ENCODE measurements at regions not wholly inside any gene's neighbourhood (a gene's known extent, or its start where the extent isn't known, plus 50 kb on each side); places are given as distances from the start of the nearest gene placed in this dataset.

DNA sequence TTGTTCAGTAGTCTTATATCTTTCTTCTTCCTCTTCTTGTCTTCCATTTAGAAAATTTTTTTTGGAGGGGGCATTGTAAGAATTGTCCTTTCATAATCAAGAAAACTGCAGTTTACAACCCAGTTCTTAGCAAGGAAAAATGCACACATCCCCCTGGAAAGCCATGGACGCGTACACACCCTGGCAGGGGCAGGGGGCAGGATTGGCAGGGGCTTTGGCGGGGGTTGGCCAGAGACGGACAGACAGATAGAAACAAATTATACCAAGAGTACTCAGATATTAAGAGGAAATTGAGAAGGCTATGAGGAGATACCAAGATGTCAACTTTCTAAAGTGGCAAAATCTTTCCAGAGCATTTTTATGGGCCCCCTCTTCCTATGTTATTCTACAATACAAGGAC is 322.5 kb upstream of the CPXCR1 start:
- Histone ChIP-seq H3K79me2 (ENCODE audit: insufficient read depth, low read length) (no peaks in the 10 kb centered on the region), H3K4me1 (ENCODE audit: insufficient read depth, low read length, severe bottlenecking) (no peaks in the 10 kb centered on the region), H3K9me2 (ENCODE audit: low read depth, low read length) (no peaks in the 10 kb centered on the region), H3K4me3 (ENCODE audit: low read depth, low read length, poor library complexity, severe bottlenecking) (no peak overlapping the region), H3F3A (ENCODE audit: insufficient read depth, low read length) (no peaks in the 10 kb centered on the region), H4K20me1 (ENCODE audit: insufficient read depth, low read length) (no peaks in the 10 kb centered on the region), H3K9me3 (ENCODE audit: low read length) (no peaks in the 10 kb centered on the region), H3K27ac (ENCODE audit: low read depth, low read length, poor library complexity, severe bottlenecking) (no peak overlapping the region), H3K9ac (ENCODE audit: low read length) (no peak overlapping the region), H3K36me3 (ENCODE audit: insufficient read depth, low read length) (no peaks in the 10 kb centered on the region), H3K4me2 (ENCODE audit: low read length) (no peak overlapping the region), H3K27me3 (ENCODE audit: insufficient read depth, low read length) (no peaks in the 10 kb centered on the region), H2AFZ (ENCODE audit: low read length) (no peak overlapping the region)
- TF ChIP-seq, protein P1, sequence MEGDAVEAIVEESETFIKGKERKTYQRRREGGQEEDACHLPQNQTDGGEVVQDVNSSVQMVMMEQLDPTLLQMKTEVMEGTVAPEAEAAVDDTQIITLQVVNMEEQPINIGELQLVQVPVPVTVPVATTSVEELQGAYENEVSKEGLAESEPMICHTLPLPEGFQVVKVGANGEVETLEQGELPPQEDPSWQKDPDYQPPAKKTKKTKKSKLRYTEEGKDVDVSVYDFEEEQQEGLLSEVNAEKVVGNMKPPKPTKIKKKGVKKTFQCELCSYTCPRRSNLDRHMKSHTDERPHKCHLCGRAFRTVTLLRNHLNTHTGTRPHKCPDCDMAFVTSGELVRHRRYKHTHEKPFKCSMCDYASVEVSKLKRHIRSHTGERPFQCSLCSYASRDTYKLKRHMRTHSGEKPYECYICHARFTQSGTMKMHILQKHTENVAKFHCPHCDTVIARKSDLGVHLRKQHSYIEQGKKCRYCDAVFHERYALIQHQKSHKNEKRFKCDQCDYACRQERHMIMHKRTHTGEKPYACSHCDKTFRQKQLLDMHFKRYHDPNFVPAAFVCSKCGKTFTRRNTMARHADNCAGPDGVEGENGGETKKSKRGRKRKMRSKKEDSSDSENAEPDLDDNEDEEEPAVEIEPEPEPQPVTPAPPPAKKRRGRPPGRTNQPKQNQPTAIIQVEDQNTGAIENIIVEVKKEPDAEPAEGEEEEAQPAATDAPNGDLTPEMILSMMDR (IDR thresholded peaks at IDR 0.05; ENCODE audit: low read length) = no peak
- TF ChIP-seq EZH2 (IDR thresholded peaks at IDR 0.05; ENCODE audit: borderline replicate concordance, low read length) = no peak

- no peak overlapping the region for H2AFZ ChIP-seq (ENCODE audit: low read length)
- no peaks in the 10 kb centered on the region for H3K4me1 ChIP-seq (ENCODE audit: insufficient read depth, low read length, severe bottlenecking)
- no peaks in the 10 kb centered on the region for H3K9me2 ChIP-seq (ENCODE audit: low read depth, low read length)
- H3F3A ChIP-seq (ENCODE audit: insufficient read depth, low read length) = no peaks in the 10 kb centered on the region
- H3K9me3 ChIP-seq (ENCODE audit: low read length) = no peaks in the 10 kb centered on the region
- no peak overlapping the region for H3K27ac ChIP-seq (ENCODE audit: low read depth, low read length, poor library complexity, severe bottlenecking)
- TF ChIP-seq, protein P1 (IDR thresholded peaks at IDR 0.05; ENCODE audit: low read length) = peak; percentile 32; the same call in 1 of the 2 replicates
- no peak for TF ChIP-seq EZH2 (IDR thresholded peaks at IDR 0.05; ENCODE audit: borderline replicate concordance, low read length)
- no peaks in the 10 kb centered on the region for H3K27me3 ChIP-seq (ENCODE audit: insufficient read depth, low read length)
- no peaks in the 10 kb centered on the region for H3K36me3 ChIP-seq (ENCODE audit: insufficient read depth, low read length)
- H3K4me2 ChIP-seq (ENCODE audit: low read length) = no peak overlapping the region
- H3K9ac ChIP-seq (ENCODE audit: low read length) = no peak overlapping the region
- no peak overlapping the region for H3K4me3 ChIP-seq (ENCODE audit: low read depth, low read length, poor library complexity, severe bottlenecking)
- no peaks in the 10 kb centered on the region for H3K79me2 ChIP-seq (ENCODE audit: insufficient read depth, low read length)
- no peaks in the 10 kb centered on the region for H4K20me1 ChIP-seq (ENCODE audit: insufficient read depth, low read length)
These were observed 321.3 kb upstream of the CPXCR1 start for GRCh38 chrX:88425739-88426138.

- H3K9me3 ChIP-seq (ENCODE audit: low read length) = no peaks in the 10 kb centered on the region
- no peak overlapping the region for H3K4me3 ChIP-seq (ENCODE audit: low read depth, low read length, poor library complexity, severe bottlenecking)
- no peaks in the 10 kb centered on the region for H3K27me3 ChIP-seq (ENCODE audit: insufficient read depth, low read length)
- H3K9me2 ChIP-seq (ENCODE audit: low read depth, low read length) = no peaks in the 10 kb centered on the region
- H3K36me3 ChIP-seq (ENCODE audit: insufficient read depth, low read length) = no peaks in the 10 kb centered on the region
- no peak for TF ChIP-seq EZH2 (IDR thresholded peaks at IDR 0.05; ENCODE audit: borderline replicate concordance, low read length)
- TF ChIP-seq, protein P1 (IDR thresholded peaks at IDR 0.05; ENCODE audit: low read length) = no peak
- H3K79me2 ChIP-seq (ENCODE audit: insufficient read depth, low read length) = no peaks in the 10 kb centered on the region
- H2AFZ ChIP-seq (ENCODE audit: low read length) = no peak overlapping the region
- H3K4me1 ChIP-seq (ENCODE audit: insufficient read depth, low read length, severe bottlenecking) = no peaks in the 10 kb centered on the region
- H3K27ac ChIP-seq (ENCODE audit: low read depth, low read length, poor library complexity, severe bottlenecking) = no peak overlapping the region
- H3F3A ChIP-seq (ENCODE audit: insufficient read depth, low read length) = no peaks in the 10 kb centered on the region
- H3K9ac ChIP-seq (ENCODE audit: low read length) = no peak overlapping the region
- no peak overlapping the region for H3K4me2 ChIP-seq (ENCODE audit: low read length)
- H4K20me1 ChIP-seq (ENCODE audit: insufficient read depth, low read length) = no peaks in the 10 kb centered on the region
These were observed 309.5 kb upstream of the CPXCR1 start for GRCh38 chrX:88437563-88437962.
